ENCODE measurements at regions not wholly inside any gene's neighbourhood (a gene's known extent, or its start where the extent isn't known, plus 50 kb on each side); places are given as distances from the start of the nearest gene placed in this dataset.

GRCh38 chr2:59986511-59986910 lies 566.9 kb downstream of the BCL11A start:
- TF ChIP-seq, protein P1, sequence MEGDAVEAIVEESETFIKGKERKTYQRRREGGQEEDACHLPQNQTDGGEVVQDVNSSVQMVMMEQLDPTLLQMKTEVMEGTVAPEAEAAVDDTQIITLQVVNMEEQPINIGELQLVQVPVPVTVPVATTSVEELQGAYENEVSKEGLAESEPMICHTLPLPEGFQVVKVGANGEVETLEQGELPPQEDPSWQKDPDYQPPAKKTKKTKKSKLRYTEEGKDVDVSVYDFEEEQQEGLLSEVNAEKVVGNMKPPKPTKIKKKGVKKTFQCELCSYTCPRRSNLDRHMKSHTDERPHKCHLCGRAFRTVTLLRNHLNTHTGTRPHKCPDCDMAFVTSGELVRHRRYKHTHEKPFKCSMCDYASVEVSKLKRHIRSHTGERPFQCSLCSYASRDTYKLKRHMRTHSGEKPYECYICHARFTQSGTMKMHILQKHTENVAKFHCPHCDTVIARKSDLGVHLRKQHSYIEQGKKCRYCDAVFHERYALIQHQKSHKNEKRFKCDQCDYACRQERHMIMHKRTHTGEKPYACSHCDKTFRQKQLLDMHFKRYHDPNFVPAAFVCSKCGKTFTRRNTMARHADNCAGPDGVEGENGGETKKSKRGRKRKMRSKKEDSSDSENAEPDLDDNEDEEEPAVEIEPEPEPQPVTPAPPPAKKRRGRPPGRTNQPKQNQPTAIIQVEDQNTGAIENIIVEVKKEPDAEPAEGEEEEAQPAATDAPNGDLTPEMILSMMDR (IDR thresholded peaks at IDR 0.05; ENCODE audit: unreplicated experiment in 3 of 3), result no peak
- Mint-ChIP-seq H3K4me3 (no peak overlapping the region), H3K9me3 (no peaks in the 10 kb centered on the region), H3K27me3 (ENCODE audit: low read depth) (no peaks in the 10 kb centered on the region), H3K36me3 (ENCODE audit: low read depth) (no peaks in the 10 kb centered on the region), H3K27ac (no peak overlapping the region), H3K4me1 (no peaks in the 10 kb centered on the region)

DNA sequence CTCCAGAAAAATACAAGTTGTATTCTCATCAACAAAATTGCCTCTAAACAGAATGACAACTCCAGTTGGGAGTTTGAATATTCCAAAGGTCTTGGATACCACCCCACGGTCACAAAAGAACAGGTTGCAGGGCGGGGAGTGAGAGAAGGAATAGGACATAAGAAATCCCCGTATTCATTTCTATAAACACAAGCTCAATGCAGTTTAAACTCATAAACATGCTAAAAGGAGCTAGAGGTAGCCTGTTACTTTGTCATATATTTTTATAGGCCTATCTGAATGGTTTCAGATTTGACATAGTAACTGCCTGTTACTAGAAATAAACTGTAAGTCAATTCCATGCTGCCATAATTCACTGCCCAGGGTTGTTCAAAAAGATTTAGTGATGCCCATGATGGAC lies 567.5 kb downstream of the BCL11A start:
- H3K9me3 Mint-ChIP-seq, result no peaks in the 10 kb centered on the region
- TF ChIP-seq, protein P1 (IDR thresholded peaks at IDR 0.05; ENCODE audit: unreplicated experiment in 3 of 3), result no peak
- no peaks in the 10 kb centered on the region for H3K36me3 Mint-ChIP-seq (ENCODE audit: low read depth)
- no peaks in the 10 kb centered on the region for H3K27me3 Mint-ChIP-seq (ENCODE audit: low read depth)
- no peaks in the 10 kb centered on the region for H3K4me1 Mint-ChIP-seq
- H3K27ac Mint-ChIP-seq, result no peak overlapping the region
- no peak overlapping the region for H3K4me3 Mint-ChIP-seq

- TF ChIP-seq, protein P1 (IDR thresholded peaks at IDR 0.05; ENCODE audit: unreplicated experiment in 3 of 3), result no peak
- Mint-ChIP-seq H3K27ac (peak overlapping the region in 1 of 3 experiments; percentile 45), H3K36me3 (ENCODE audit: low read depth) (no peaks in the 10 kb centered on the region), H3K27me3 (ENCODE audit: low read depth) (no peaks in the 10 kb centered on the region), H3K4me3 (no peak overlapping the region), H3K4me1 (no peaks in the 10 kb centered on the region), H3K9me3 (no peaks in the 10 kb centered on the region)
Observed at GRCh38 chr2:59974051-59974766, 579.2 kb downstream of the BCL11A start.

GRCh38 chr2:59969161-59969560 lies 584.3 kb downstream of the BCL11A start:
- TF ChIP-seq, protein P1 (IDR thresholded peaks at IDR 0.05; ENCODE audit: unreplicated experiment in 3 of 3), result no peak
- no peaks in the 10 kb centered on the region for H3K27me3 Mint-ChIP-seq (ENCODE audit: low read depth)
- no peak overlapping the region for H3K27ac Mint-ChIP-seq
- H3K36me3 Mint-ChIP-seq (ENCODE audit: low read depth), result no peaks in the 10 kb centered on the region
- H3K4me1 Mint-ChIP-seq, result no peaks in the 10 kb centered on the region
- no peak overlapping the region for H3K4me3 Mint-ChIP-seq
- no peaks in the 10 kb centered on the region for H3K9me3 Mint-ChIP-seq

DNA sequence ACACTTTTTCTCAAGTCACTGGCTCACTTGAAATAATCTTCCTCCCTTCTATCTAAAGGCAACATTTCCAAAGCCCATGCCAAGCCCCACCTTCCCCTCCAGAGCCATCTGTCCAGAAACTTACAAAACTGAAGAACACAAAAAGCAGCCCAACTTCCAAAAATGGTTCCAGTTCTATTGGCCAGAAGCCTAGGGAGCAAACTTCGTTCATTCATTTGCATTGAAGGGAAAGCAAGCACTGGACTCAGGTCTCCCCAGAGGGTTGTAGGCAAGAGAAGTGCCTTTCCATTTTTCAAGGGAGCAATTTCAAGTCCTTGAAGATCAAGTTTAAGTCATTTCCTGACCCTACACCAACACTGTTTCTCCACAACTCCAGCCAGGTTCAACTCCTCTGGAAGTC lies 585.0 kb downstream of the BCL11A start:
- H3K4me3 Mint-ChIP-seq, result no peak overlapping the region
- H3K4me1 Mint-ChIP-seq, result no peaks in the 10 kb centered on the region
- no peaks in the 10 kb centered on the region for H3K36me3 Mint-ChIP-seq (ENCODE audit: low read depth)
- TF ChIP-seq, protein P1 (IDR thresholded peaks at IDR 0.05; ENCODE audit: unreplicated experiment in 3 of 3), result no peak
- H3K27me3 Mint-ChIP-seq (ENCODE audit: low read depth), result no peaks in the 10 kb centered on the region
- no peak overlapping the region for H3K27ac Mint-ChIP-seq
- H3K9me3 Mint-ChIP-seq, result no peaks in the 10 kb centered on the region

- Mint-ChIP-seq H3K4me1 (no peaks in the 10 kb centered on the region), H3K36me3 (ENCODE audit: low read depth) (no peaks in the 10 kb centered on the region), H3K9me3 (no peaks in the 10 kb centered on the region), H3K27me3 (ENCODE audit: low read depth) (no peaks in the 10 kb centered on the region), H3K27ac (no peak overlapping the region), H3K4me3 (no peak overlapping the region)
- TF ChIP-seq, protein P1 (IDR thresholded peaks at IDR 0.05; ENCODE audit: unreplicated experiment in 3 of 3), result no peak
Observed at GRCh38 chr2:59967691-59968090, 585.8 kb downstream of the BCL11A start.

All from nephron (organoid).